ENCODE measurements at regions not wholly inside any gene's neighbourhood (a gene's known extent, or its start where the extent isn't known, plus 50 kb on each side); places are given as distances from the start of the nearest gene placed in this dataset.

DNA sequence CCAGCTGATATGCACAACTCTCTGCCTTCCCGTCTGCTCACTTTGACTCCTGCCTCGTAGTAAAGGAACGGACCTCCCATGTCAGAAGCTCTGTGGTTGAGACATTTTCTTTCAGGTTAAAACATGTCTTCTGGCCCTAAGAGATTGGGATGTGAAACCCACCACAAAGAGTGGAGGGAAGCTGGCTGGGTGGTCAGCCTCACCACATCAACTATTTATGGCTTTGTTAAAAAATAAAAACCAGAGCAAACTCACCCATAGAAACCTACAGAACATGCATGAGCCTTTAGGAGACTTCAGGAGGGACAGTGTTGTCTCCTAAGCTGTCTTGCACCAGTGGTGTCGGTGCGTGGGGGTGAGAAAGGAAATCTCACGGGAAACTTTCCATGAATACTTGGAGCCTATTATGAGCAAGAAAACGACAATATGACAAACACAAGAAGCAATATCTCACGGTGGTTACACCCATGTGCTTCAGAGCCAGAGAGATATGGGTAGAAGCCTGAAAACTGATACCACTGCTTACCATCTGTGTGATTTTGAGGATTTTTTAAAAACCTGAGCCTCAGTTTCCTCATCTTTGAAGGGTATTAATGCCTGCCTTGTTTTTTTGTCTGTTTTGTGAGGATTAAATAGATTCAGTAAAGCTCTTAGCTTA, 61.7 kb upstream of the XYLT1 start:
- no peak for DNase-seq

DNA sequence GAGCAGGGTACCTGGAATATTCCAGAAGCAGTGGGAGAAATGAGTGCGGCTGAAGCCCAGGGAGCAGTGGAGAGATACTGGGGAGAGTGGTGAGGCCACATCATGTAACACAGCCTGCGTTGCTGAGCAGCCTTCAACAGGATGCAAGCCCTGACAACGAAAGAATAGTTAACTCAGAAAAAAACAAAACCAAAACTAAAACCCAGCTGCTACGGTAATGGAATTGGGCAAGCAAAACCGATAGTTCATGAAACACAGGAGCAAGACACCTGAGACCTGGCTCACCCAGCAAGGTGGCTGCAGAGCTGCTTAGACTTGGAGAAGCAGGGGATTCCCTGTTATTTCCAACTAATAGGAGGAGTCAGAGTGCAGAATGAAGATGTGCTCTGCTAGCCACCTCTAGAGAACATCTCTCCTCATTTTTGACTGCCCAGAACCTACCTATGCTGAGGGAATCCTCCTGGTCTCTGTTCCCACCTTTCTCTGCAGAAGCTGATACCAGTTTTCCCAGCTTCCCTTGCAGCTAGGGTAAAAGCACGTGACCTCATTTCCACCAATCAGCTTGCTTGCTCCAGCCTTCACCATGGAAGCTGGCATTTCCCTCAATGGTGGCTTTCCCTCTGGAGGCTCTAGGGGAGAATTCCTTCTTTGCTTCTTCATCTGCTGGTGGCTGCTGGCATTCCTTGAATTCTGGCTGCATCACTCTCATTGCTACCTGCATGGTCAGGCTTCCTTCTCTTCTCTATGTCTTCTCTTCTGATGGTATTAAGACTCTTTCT, 59.4 kb upstream of the XYLT1 start:
- DNase-seq = peak; percentile 49

- no peak for DNase-seq
Measured at GRCh38 chr16:17526956-17527937, 56.5 kb upstream of the XYLT1 start.

- DNase-seq = no peak
Measured at GRCh38 chr16:17524656-17525055, 53.9 kb upstream of the XYLT1 start.

- no peak for DNase-seq
Measured at GRCh38 chr16:17520561-17520960, 49.8 kb upstream of the XYLT1 start.

Data from CD4-positive, alpha-beta T cell treated with Interleukin-17A for 4 hours (primary cell).